Neuronal stem cell (in vitro differentiated cells): ENCODE measurements at regions not wholly inside any gene's neighbourhood (a gene's known extent, or its start where the extent isn't known, plus 50 kb on each side); places are given as distances from the start of the nearest gene placed in this dataset.
"Not testable (repeated sequence)": the region's sequence is repeated elsewhere in the genome, so short reads cannot be mapped to it uniquely, and the experiment has no call there.

ENCODE experiments used
- DNase-seq: peaks from one replicate; pipeline ENCODE4 v3.0.0-alpha.2; 2013; ENCODE audit warnings: low spot score
- H2AFZ ChIP-seq: one replicate; pipeline ENCODE4 v1.6.1; 2013; ENCODE audit warnings: mild to moderate bottlenecking, low read length, inconsistent platforms
- H2AK5ac ChIP-seq: 2 replicates; pipeline ENCODE4 v1.6.1; 2013; ENCODE audit warnings: low read depth, mild to moderate bottlenecking, inconsistent platforms, low read length, moderate library complexity, mixed read lengths
- H2BK120ac ChIP-seq: 2 replicates; pipeline ENCODE4 v1.6.1; 2013; ENCODE audit warnings: low read depth, mild to moderate bottlenecking, inconsistent platforms, low read length, moderate library complexity, mixed read lengths
- H2BK12ac ChIP-seq: one replicate; pipeline ENCODE4 v1.6.1; 2013; ENCODE audit warnings: low read length, inconsistent platforms
- H2BK15ac ChIP-seq: 2 replicates; pipeline ENCODE4 v1.6.1; 2013; ENCODE audit warnings: mild to moderate bottlenecking, low read length, inconsistent platforms, mixed read lengths
- H2BK5ac ChIP-seq: one replicate; pipeline ENCODE4 v1.6.1; 2013; ENCODE audit warnings: inconsistent platforms, mild to moderate bottlenecking, low read length, moderate library complexity
- H3K14ac ChIP-seq: one replicate; pipeline ENCODE4 v1.6.1; 2013; ENCODE audit warnings: low read length, inconsistent platforms
- H3K18ac ChIP-seq: 2 replicates; pipeline ENCODE4 v1.6.1; 2013; ENCODE audit warnings: low read length, inconsistent platforms
- H3K23ac ChIP-seq: 2 replicates; pipeline ENCODE4 v1.6.1; 2013; ENCODE audit warnings: low read depth, mild to moderate bottlenecking, mixed read lengths, low read length, inconsistent platforms; ENCODE audit not compliant: poor library complexity
- H3K27ac ChIP-seq: replicated peaks from 3 replicates; pipeline ENCODE4 v1.5.1; 2013; ENCODE audit warnings: low read length, inconsistent platforms
- H3K27me3 ChIP-seq, 3 experiments: 2 replicates each; pipeline ENCODE4 v1.6.1; 2013; ENCODE audit warnings: low read length in 3 of 3, mild to moderate bottlenecking in 2 of 3, inconsistent platforms in 1 of 3, low read depth in 1 of 3, mixed read lengths in 1 of 3, moderate library complexity in 1 of 3; ENCODE audit not compliant: control insufficient read depth in 3 of 3, insufficient read depth in 3 of 3
- H3K36me3 ChIP-seq, 2 donors: replicated peaks in 1 of 2; 2 replicates each; pipeline ENCODE4 v1.6.1; 2013; ENCODE audit warnings: low read length in 2 of 2; ENCODE audit not compliant: control insufficient read depth in 2 of 2, insufficient read depth in 2 of 2
- H3K4ac ChIP-seq: 2 replicates; pipeline ENCODE4 v1.6.1; 2013; ENCODE audit warnings: inconsistent platforms, mild to moderate bottlenecking, low read length, moderate library complexity
- H3K4me1 ChIP-seq, 2 donors: 1 replicate in 1 of 2; 2 replicates in 1 of 2; pipeline ENCODE4 v1.6.1; 2013; ENCODE audit warnings: low read length in 2 of 2, low read depth in 1 of 2; ENCODE audit not compliant: control insufficient read depth in 2 of 2, insufficient read depth in 1 of 2
- H3K4me2 ChIP-seq: one replicate; pipeline ENCODE4 v1.6.1; 2013; ENCODE audit warnings: mild to moderate bottlenecking, low read length, inconsistent platforms; ENCODE audit not compliant: insufficient read depth, poor library complexity, severe bottlenecking
- H3K4me3 ChIP-seq, 2 donors: 2 replicates each; pipeline ENCODE4 v1.5.1; 2013; ENCODE audit warnings: low read length in 2 of 2, mild to moderate bottlenecking in 2 of 2, inconsistent platforms in 1 of 2, moderate library complexity in 1 of 2
- H3K79me1 ChIP-seq: one replicate; pipeline ENCODE4 v1.6.1; 2013; ENCODE audit warnings: low read depth, mild to moderate bottlenecking, inconsistent platforms, low read length, moderate library complexity
- H3K9ac ChIP-seq: one replicate; pipeline ENCODE4 v1.6.1; 2013; ENCODE audit warnings: mild to moderate bottlenecking, low read depth, low read length, inconsistent platforms; ENCODE audit not compliant: poor library complexity
- H3K9me3 ChIP-seq, 2 donors: replicated peaks in 1 of 2; 2 replicates each; pipeline versions ENCODE3 to v1.6.1; 2013; ENCODE audit warnings: low read length in 2 of 2, mild to moderate bottlenecking in 2 of 2, inconsistent platforms in 1 of 2, low read depth in 1 of 2, mixed read lengths in 1 of 2, moderate library complexity in 1 of 2; ENCODE audit not compliant: control insufficient read depth in 2 of 2, insufficient read depth in 1 of 2
- H4K8ac ChIP-seq: one replicate; pipeline ENCODE4 v1.6.1; 2013; ENCODE audit warnings: low read depth, mild to moderate bottlenecking, inconsistent platforms, low read length, moderate library complexity
- H4K91ac ChIP-seq: one replicate; pipeline ENCODE4 v1.6.1; 2013; ENCODE audit warnings: low read length, low read depth, mild to moderate bottlenecking, inconsistent platforms; ENCODE audit not compliant: poor library complexity
- WGBS, 2 donors: extraction: QIAGEN DNeasy Blood & Tissue Kit; methylation state at CpG; one replicate each; pipeline ENCODE4 v1.1.7; 2013; ENCODE audit warnings: missing lambda C conversion rate in 2 of 2, mixed read lengths in 1 of 2; ENCODE audit not compliant: insufficient read length in 2 of 2, insufficient replicate concordance in 1 of 2; ENCODE audit errors: extremely low coverage in 2 of 2; 5-methylcytosine and 5-hydroxymethylcytosine counted together

DNA sequence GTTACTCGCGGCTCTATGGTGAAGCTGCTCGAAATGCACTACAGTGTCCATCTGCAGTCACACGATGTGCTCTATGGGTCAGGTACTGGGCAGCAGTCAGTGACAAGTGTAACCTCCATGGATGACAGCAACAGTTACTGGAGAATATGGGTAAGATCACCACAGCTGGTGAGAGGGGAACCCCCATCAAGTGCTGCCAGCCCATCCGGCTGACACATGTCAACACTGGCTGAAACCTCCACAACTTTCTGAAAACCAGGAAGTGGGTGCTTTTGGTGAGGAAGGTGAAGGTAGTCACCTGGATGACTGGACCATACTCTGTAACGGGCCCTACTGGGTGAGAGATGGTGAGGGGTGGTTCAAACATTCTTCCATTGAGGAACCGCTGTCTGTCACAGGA lies 87.4 kb upstream of the C15orf39 start:
- Histone ChIP-seq H2AK5ac (no peak overlapping the region), H2BK15ac (no peak overlapping the region), H3K36me3 (no peaks in the 10 kb centered on the region), H2BK5ac (no peak overlapping the region), H3K9ac (no peak overlapping the region), H3K27ac (no peak overlapping the region), H3K14ac (no peak overlapping the region), H4K8ac (no peak overlapping the region), H3K4me3 (peak overlapping the region in 1 of 2 donors; percentile 4), H3K4me2 (no peak overlapping the region), H2AFZ (no peak overlapping the region), H2BK120ac (no peak overlapping the region), H3K9me3 (peaks cover 2 to 3% of the 10 kb centered on the region in 2 donors), H3K4me1 (no peaks in the 10 kb centered on the region), H3K27me3 (no peaks in the 10 kb centered on the region), H3K18ac (no peak overlapping the region), H3K79me1 (no peaks in the 10 kb centered on the region), H4K91ac (no peak overlapping the region), H2BK12ac (no peak overlapping the region), H3K23ac (no peak overlapping the region), H3K4ac (no peak overlapping the region)
- WGBS, 2 donors: no CpG with 5 or more reads among the region's 7 CpGs
- DNase-seq: no peak

GRCh38 chr15:75114796-75115195 lies 86.9 kb upstream of the C15orf39 start:
- Histone ChIP-seq H4K8ac (no peak overlapping the region), H2BK12ac (no peak overlapping the region), H2BK15ac (no peak overlapping the region), H3K4me3 (no peak overlapping the region), H2BK120ac (no peak overlapping the region), H3K9me3 (peaks cover 2 to 3% of the 10 kb centered on the region in 2 donors), H3K4me1 (no peaks in the 10 kb centered on the region), H2AFZ (no peak overlapping the region), H3K27me3 (no peaks in the 10 kb centered on the region), H3K9ac (no peak overlapping the region), H3K36me3 (no peaks in the 10 kb centered on the region), H3K4me2 (no peak overlapping the region), H2BK5ac (no peak overlapping the region), H3K79me1 (no peaks in the 10 kb centered on the region), H3K18ac (no peak overlapping the region), H3K27ac (no peak overlapping the region), H2AK5ac (no peak overlapping the region), H3K23ac (no peak overlapping the region), H3K4ac (no peak overlapping the region), H4K91ac (no peak overlapping the region), H3K14ac (peak overlapping the region; percentile 63)
- no peak for DNase-seq
- no CpG with 5 or more reads among the region's 3 CpGs for WGBS, 2 donors

- no CpG with 5 or more reads among the region's 8 CpGs for WGBS, 2 donors
- not testable (repeated sequence) for H3K4me2 ChIP-seq, H3K9ac ChIP-seq, H2AK5ac ChIP-seq, H3K4me3 ChIP-seq, H2BK5ac ChIP-seq, H3K4me1 ChIP-seq, H3K9me3 ChIP-seq, H2AFZ ChIP-seq, H3K4ac ChIP-seq, H4K8ac ChIP-seq, H3K23ac ChIP-seq, H2BK12ac ChIP-seq, H3K14ac ChIP-seq, H2BK15ac ChIP-seq, DNase-seq, H3K27me3 ChIP-seq, H3K18ac ChIP-seq, H2BK120ac ChIP-seq, H3K36me3 ChIP-seq, H3K79me1 ChIP-seq, H3K27ac ChIP-seq, H4K91ac ChIP-seq
These were observed 86.2 kb upstream of the C15orf39 start for GRCh38 chr15:75115411-75115913.

GRCh38 chr15:75116143-75116542 lies 85.5 kb upstream of the C15orf39 start:
- H3K79me1 ChIP-seq, H2BK5ac ChIP-seq, H2AFZ ChIP-seq, H3K9ac ChIP-seq, H3K18ac ChIP-seq, H4K8ac ChIP-seq, H4K91ac ChIP-seq, H3K23ac ChIP-seq, H3K4me3 ChIP-seq, DNase-seq, H3K36me3 ChIP-seq, H3K27me3 ChIP-seq, H2AK5ac ChIP-seq, H3K4me1 ChIP-seq, H3K14ac ChIP-seq, H2BK12ac ChIP-seq, H2BK15ac ChIP-seq, H3K4ac ChIP-seq, H3K27ac ChIP-seq, H3K4me2 ChIP-seq, H3K9me3 ChIP-seq, H2BK120ac ChIP-seq: not testable (repeated sequence)
- WGBS, 2 donors: no CpG with 5 or more reads among the region's 31 CpGs
